Activated naive CD8-positive, alpha-beta T cell treated with anti-CD3 and anti-CD28 coated beads for 36 hours (primary cell): ENCODE measurements at regions not wholly inside any gene's neighbourhood (a gene's known extent, or its start where the extent isn't known, plus 50 kb on each side); places are given as distances from the start of the nearest gene placed in this dataset.
A peak's percentile ranks its signal among the peaks of the same experiment; 100 is the strongest.
"Not testable (repeated sequence)": the region's sequence is repeated elsewhere in the genome, so short reads cannot be mapped to it uniquely, and the experiment has no call there.

Experiments
- DNase-seq: peaks from one replicate; pipeline ENCODE4 v3.0.0; 2021
- H3K27ac Mint-ChIP-seq: one replicate; pipeline ENCODE4 v1.8.0; 2022; ENCODE audit warnings: mild to moderate bottlenecking, moderate library complexity, mixed read lengths
- H3K27me3 Mint-ChIP-seq: one replicate; pipeline ENCODE4 v1.8.0; 2022; ENCODE audit warnings: mild to moderate bottlenecking, mixed read lengths
- H3K36me3 Mint-ChIP-seq: one replicate; pipeline ENCODE4 v1.8.0; 2021; ENCODE audit warnings: mild to moderate bottlenecking, mixed read lengths
- H3K4me1 Mint-ChIP-seq: one replicate; pipeline ENCODE4 v1.8.0; 2021; ENCODE audit warnings: mixed read lengths
- H3K4me3 Mint-ChIP-seq: one replicate; pipeline ENCODE4 v1.8.0; 2022; ENCODE audit warnings: mild to moderate bottlenecking, moderate library complexity, mixed read lengths
- H3K9me3 Mint-ChIP-seq: one replicate; pipeline ENCODE4 v1.8.0; 2022; ENCODE audit warnings: mixed read lengths

DNA sequence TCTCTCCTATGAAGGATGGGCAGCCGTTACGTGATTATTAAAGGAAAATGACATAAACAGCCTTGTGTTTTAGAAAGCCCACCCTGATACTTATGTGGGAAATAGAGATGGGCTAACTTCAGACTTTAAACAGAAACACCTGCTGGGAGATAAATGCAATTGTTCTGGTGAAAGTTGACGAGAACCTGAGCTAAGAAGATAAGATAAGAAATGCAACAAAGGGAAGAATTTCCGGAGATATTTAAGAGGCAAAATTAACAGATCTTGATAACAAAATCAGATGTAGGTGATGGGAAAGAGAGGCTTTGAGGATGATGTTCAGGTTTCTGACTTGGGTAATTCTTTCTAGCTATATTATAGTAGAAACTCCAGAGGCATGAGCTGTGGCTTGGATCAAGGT, 102.7 kb upstream of the SLC7A11 start:
- no peak overlapping the region for H3K27ac Mint-ChIP-seq
- H3K4me3 Mint-ChIP-seq = no peak overlapping the region
- no peaks in the 10 kb centered on the region for H3K27me3 Mint-ChIP-seq
- no peaks in the 10 kb centered on the region for H3K36me3 Mint-ChIP-seq
- peaks cover 18% of the 10 kb centered on the region for H3K4me1 Mint-ChIP-seq
- DNase-seq = no peak
- H3K9me3 Mint-ChIP-seq = peaks cover 2% of the 10 kb centered on the region

DNA sequence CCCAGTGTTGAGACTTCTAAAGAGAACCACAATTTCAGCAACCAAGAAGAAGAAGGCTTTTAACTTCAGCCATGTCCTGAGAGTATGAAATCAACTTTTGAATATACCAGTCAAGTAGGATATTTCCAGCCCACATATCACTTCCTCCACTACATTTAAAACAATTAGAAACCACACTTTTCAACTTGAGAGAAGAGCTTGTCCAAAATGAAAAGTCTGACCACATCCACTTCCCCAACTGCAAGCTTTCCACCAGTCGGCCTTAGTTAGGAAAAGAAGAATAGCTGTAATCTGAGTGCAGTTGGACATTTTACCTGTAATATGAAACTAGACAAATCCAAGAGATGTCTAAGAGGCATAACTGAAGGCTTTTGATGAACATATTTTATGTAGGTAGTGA, 101.9 kb upstream of the SLC7A11 start:
- no peak overlapping the region for H3K27ac Mint-ChIP-seq
- peaks cover 18% of the 10 kb centered on the region for H3K4me1 Mint-ChIP-seq
- no peak for DNase-seq
- peaks cover 2% of the 10 kb centered on the region for H3K9me3 Mint-ChIP-seq
- no peaks in the 10 kb centered on the region for H3K36me3 Mint-ChIP-seq
- no peaks in the 10 kb centered on the region for H3K27me3 Mint-ChIP-seq
- no peak overlapping the region for H3K4me3 Mint-ChIP-seq

DNA sequence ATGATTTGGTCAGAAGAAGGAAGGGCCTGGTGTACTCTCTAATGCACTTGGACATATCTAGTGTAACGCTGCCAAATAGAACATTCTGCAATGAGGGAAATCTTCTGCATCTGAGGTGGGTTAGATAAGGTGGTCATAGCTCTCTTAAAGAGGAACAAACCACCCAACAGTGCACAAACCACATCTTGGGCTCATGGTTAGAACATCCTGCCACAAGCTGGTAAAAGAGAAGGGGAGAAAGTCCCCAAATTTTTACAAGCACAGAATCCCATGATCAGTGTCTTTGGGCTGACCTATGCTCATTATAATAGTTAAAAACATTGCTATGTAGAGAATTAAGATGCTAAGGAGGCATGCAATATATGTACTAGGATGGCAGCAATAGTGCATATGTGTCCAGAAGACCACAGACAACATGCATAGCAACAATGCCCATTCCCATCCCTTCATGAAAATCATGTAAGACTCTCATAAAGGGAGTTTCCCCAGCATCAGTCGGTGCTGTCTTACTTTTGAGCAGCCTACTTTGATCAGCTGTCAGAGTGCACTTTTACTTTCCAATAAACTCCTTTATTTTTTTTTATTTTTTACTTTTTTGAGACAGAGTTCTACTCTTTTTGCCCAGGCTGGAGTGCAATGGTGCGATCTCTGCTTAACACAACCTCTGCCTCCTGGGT, 99.7 kb upstream of the SLC7A11 start:
- no peak overlapping the region for H3K4me3 Mint-ChIP-seq
- H3K4me1 Mint-ChIP-seq = peaks cover 12% of the 10 kb centered on the region
- peak; percentile 15 for DNase-seq
- no peaks in the 10 kb centered on the region for H3K27me3 Mint-ChIP-seq
- no peak overlapping the region for H3K27ac Mint-ChIP-seq
- H3K9me3 Mint-ChIP-seq = no peaks in the 10 kb centered on the region
- no peaks in the 10 kb centered on the region for H3K36me3 Mint-ChIP-seq

DNA sequence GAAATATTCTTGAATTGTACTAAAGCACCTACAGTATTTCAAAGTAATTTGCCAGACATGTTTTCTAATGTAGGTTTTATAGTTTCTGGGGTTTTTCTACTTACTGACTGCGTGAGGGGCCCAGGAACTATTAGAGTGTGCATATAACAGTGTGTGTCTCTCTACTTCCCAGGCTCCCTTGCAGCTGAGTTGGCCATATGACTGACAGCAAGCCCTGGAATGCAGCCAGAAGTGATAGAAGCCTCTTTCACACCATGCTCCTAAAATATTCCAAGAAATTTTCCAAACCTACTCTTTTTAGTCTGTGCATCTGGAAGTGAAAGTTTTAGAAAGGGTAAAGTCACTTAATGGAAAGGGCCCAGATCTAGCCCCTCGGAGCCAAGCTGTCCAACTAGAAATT, 96.7 kb upstream of the SLC7A11 start:
- Mint-ChIP-seq H3K36me3 (no peaks in the 10 kb centered on the region), H3K4me1 (peaks cover 8% of the 10 kb centered on the region), H3K27ac (no peak overlapping the region), H3K9me3 (no peaks in the 10 kb centered on the region), H3K4me3 (no peak overlapping the region), H3K27me3 (no peaks in the 10 kb centered on the region)
- no peak for DNase-seq

DNA sequence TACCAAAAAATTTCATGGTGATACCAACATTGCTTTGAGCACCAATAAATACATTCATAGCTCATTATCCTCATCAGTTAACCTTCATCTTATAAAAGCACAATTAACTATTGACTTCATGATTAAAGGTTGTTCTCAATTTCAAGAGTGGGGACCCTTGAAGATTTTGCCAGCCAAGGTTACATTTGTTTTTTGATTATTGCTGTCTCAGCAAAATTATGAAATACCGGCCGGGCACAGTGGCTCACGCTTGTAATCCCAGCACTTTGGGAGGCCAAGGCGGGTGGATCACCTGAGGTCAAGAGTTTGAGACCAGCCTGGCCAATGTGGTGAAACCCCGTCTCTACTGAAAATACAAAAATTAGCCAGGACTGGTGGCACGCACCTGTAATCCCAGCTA, 96.1 kb upstream of the SLC7A11 start:
- H3K4me1 Mint-ChIP-seq, H3K9me3 Mint-ChIP-seq, H3K27me3 Mint-ChIP-seq, H3K27ac Mint-ChIP-seq, DNase-seq, H3K4me3 Mint-ChIP-seq, H3K36me3 Mint-ChIP-seq: not testable (repeated sequence)

DNA sequence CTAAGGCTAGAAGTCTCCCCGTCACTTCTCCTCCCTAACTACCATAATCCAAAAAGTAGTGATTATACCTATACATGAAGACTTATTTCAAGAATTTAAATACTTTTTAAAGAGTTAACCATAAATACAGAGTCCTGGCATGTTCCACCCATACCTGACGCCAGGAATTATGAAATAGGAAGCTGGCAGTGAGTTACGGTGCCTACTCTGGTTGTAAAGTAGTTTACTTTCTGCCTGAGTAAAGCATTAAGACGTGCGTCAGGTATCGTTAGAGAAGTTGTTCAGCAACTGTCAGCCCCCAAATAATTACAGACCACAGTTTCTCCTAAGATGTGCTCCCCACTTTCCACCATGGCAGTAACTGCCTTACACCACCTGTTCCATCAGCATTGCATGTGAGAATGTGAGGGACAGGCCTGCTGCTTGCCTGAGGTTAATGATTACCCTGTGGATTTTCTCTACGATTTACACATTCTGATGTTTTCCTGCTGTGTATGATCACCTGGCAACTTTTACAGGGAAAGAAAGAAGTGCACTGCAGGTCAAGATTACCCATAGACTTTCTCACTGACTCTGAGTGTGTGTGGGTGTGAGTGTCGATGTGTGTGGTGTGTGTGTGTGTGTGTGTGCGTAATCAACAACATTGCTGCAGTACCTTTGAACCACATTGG, 92.3 kb upstream of the SLC7A11 start:
- H3K27me3 Mint-ChIP-seq = no peaks in the 10 kb centered on the region
- DNase-seq = no peak
- no peak overlapping the region for H3K27ac Mint-ChIP-seq
- no peaks in the 10 kb centered on the region for H3K9me3 Mint-ChIP-seq
- no peaks in the 10 kb centered on the region for H3K4me1 Mint-ChIP-seq
- H3K36me3 Mint-ChIP-seq = no peaks in the 10 kb centered on the region
- no peak overlapping the region for H3K4me3 Mint-ChIP-seq

DNA sequence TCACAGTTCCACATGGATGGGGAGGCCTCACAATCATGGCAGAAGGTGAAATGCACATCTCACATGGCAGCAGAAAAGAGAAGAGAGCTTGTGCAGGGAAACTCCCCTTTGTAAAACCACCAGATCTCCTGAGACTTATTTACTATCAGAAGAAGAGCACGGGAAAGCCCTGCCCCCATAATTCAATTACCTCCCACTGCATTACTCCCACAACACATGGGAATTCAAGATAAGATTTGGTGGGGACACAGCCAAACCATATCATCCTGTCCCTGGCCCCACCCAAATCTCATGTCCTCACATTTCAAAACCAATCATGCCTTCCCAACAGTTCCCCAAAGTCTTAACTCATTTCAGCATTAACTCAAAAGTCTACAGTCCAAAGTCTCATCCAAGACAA, 90.3 kb upstream of the SLC7A11 start:
- not testable (repeated sequence) for H3K4me1 Mint-ChIP-seq, H3K36me3 Mint-ChIP-seq, H3K27me3 Mint-ChIP-seq, H3K4me3 Mint-ChIP-seq, H3K9me3 Mint-ChIP-seq, H3K27ac Mint-ChIP-seq, DNase-seq

DNA sequence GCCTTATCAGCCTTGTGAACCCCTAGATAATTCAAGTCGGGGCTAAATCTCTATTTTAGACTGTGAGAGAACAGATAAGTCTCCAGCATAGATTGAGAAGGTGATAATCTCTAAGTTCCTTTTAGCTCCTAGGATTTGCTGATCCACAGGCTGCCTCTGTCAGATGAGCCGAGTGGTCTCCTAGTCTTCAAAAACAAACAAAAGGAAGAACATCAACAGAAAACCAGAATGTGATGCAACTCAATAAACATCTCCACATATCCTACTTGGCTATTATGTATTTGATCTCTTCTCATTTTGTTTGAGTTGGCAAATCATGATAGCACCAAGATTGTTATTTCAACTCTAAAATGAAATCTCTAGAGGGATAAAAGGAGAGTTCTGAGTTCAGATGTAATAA, 88.4 kb upstream of the SLC7A11 start:
- H3K27me3 Mint-ChIP-seq = no peaks in the 10 kb centered on the region
- no peak for DNase-seq
- H3K9me3 Mint-ChIP-seq = no peaks in the 10 kb centered on the region
- no peak overlapping the region for H3K27ac Mint-ChIP-seq
- peaks cover 2% of the 10 kb centered on the region for H3K4me1 Mint-ChIP-seq
- H3K4me3 Mint-ChIP-seq = no peak overlapping the region
- no peaks in the 10 kb centered on the region for H3K36me3 Mint-ChIP-seq

DNA sequence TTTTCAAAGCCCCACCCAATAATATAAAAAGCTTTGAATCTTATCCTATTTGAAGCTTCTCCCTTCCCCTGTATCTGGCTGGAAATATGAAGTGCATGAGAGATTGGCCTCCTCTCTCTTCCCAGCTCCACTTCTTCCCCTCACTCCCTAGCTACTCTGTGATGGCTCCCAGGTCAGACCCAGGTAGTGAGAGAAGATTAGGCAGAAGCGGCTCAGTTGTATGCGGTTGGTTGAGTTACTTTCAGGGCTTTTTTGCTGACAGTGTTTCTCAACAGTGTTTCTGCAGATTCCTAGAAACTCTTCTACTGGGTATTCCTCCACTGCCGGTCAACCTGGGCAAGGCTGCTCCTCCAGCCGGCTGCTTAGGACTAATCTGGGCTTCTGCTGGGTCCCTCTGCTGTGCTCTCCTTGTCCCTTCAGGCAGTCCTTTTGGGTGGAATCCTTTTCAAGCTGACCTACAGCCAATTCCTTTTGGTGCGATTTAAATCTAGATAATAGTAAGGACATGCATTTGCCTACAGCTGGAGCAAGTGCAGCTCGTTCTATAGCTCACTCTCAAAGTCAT, 87.4 kb upstream of the SLC7A11 start:
- Mint-ChIP-seq H3K36me3 (no peaks in the 10 kb centered on the region), H3K27ac (no peak overlapping the region), H3K27me3 (no peaks in the 10 kb centered on the region), H3K4me3 (no peak overlapping the region), H3K4me1 (peaks cover 2% of the 10 kb centered on the region), H3K9me3 (no peaks in the 10 kb centered on the region)
- no peak for DNase-seq

DNA sequence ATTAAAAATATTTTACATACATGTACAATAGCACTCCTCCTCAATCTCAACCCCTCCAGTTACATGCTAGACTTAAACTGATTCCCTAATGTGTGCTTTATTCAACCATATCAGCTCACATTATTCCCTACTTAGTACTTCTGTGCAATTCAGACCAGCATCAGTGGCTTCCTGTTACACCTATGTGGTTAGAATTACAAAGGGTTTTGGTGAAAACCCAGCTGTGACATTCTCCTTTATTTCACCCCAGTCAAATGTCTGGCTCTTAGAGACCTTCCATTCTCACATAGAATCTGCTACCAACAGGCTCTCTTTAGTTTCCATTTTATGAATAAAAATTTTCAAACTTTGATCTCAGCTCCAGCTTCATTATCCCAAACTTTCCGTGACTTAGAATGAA, 85.2 kb upstream of the SLC7A11 start:
- no peaks in the 10 kb centered on the region for H3K27me3 Mint-ChIP-seq
- H3K4me1 Mint-ChIP-seq = peaks cover 2% of the 10 kb centered on the region
- H3K27ac Mint-ChIP-seq = no peak overlapping the region

DNA sequence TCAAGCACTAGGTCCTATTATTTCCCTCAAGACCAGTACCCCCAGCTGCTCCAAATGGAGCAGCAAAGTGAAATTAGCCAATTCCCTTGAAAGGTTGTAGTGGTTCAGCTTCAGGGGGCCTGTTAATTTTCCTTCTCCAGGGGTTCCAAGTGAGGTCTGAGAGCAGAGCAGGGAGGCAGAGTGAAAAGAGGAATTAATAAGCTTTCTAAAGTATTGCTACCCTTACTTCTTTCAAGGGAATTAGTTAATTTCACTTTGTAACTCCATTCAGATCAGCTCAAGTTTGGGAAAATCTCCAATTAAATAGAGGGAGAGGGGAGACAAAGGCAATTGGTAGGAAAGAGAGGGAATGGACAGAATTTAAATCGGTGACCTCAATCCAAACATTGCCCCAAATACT, 78.7 kb upstream of the SLC7A11 start:
- Mint-ChIP-seq H3K9me3 (no peaks in the 10 kb centered on the region), H3K4me3 (no peak overlapping the region), H3K36me3 (no peaks in the 10 kb centered on the region), H3K27ac (no peak overlapping the region), H3K4me1 (no peaks in the 10 kb centered on the region), H3K27me3 (peaks cover 11% of the 10 kb centered on the region)
- DNase-seq = no peak

More for the DNA sequence above, 85.2 kb upstream of the SLC7A11 start:
- Mint-ChIP-seq H3K4me3 (no peak overlapping the region), H3K36me3 (no peaks in the 10 kb centered on the region), H3K9me3 (no peaks in the 10 kb centered on the region)
- DNase-seq = no peak

DNA sequence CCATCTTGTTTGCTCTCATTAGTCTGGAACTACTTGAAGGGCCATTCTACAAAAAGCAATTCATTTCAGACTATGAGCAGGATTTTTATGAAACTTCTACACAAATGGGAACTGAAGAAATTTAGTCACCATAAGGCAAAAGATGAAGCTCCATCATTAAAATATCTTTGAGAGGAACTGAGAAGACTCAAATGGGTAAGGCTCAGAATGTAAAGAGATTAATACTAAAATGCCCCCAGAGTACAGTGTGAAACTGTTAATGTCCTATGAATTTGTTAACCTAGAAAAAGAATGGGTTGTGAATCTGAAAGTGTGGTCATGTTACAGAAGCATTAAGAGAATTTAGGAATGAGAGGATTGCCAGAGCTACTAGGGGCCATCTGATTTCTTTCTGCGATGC, 77.9 kb upstream of the SLC7A11 start:
- H3K9me3 Mint-ChIP-seq = no peaks in the 10 kb centered on the region
- H3K27ac Mint-ChIP-seq = no peak overlapping the region
- H3K27me3 Mint-ChIP-seq = peaks cover 11% of the 10 kb centered on the region
- H3K4me3 Mint-ChIP-seq = no peak overlapping the region
- H3K4me1 Mint-ChIP-seq = no peaks in the 10 kb centered on the region
- H3K36me3 Mint-ChIP-seq = no peaks in the 10 kb centered on the region
- DNase-seq = no peak

DNA sequence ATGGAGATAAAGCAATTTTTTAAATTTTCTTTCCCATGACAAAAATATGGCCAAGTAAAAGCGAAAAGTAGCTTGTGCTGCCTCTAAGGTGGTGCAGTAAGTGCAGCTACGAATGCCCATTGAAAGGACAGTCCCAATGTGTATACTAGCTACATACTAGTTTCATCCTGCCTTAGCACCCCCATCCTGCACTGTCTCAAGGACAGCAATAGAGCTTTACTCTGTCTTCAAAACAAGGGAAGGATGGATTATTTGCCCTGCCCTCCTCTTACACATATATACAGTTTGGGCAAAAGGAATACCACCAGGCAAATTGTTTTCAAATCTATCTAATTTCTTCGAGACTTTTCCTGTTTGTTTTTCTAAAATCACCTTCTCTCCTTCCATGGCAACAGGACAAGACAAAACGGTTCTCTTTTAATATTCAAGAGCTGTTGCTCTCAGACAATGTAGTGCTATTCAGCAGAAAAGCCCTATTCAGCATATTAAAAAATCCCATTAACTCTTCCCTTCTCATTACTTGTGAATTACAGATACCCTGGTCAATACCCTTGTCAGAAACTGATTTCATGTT, 75.1 kb upstream of the SLC7A11 start:
- Mint-ChIP-seq H3K4me3 (no peak overlapping the region), H3K27ac (no peak overlapping the region), H3K4me1 (no peaks in the 10 kb centered on the region), H3K27me3 (peaks cover 17% of the 10 kb centered on the region), H3K36me3 (no peaks in the 10 kb centered on the region), H3K9me3 (peaks cover 1% of the 10 kb centered on the region)
- no peak for DNase-seq

DNA sequence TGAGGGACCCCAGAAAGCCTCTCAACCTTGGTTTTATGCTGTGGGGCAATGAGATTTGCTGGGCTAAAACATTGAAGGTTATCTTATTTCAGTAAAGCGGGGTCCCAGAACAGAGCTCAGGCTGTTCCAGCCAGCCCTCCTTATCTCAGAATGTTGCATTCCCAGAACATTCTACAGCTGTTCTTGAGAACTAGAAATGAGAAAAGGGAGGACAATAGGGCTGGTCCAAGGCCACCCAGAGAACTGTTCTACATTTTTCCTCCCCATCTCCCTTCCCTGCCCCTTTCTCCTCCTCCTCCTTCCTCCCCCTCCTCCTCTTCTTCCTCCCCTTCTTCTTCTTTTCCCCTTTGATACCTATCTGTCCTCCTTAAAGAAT, 70.4 kb upstream of the SLC7A11 start:
- no peaks in the 10 kb centered on the region for H3K4me1 Mint-ChIP-seq
- H3K27ac Mint-ChIP-seq = no peak overlapping the region
- no peaks in the 10 kb centered on the region for H3K36me3 Mint-ChIP-seq
- no peak overlapping the region for H3K4me3 Mint-ChIP-seq
- peaks cover 15% of the 10 kb centered on the region for H3K27me3 Mint-ChIP-seq
- no peak for DNase-seq
- peaks cover 1% of the 10 kb centered on the region for H3K9me3 Mint-ChIP-seq

DNA sequence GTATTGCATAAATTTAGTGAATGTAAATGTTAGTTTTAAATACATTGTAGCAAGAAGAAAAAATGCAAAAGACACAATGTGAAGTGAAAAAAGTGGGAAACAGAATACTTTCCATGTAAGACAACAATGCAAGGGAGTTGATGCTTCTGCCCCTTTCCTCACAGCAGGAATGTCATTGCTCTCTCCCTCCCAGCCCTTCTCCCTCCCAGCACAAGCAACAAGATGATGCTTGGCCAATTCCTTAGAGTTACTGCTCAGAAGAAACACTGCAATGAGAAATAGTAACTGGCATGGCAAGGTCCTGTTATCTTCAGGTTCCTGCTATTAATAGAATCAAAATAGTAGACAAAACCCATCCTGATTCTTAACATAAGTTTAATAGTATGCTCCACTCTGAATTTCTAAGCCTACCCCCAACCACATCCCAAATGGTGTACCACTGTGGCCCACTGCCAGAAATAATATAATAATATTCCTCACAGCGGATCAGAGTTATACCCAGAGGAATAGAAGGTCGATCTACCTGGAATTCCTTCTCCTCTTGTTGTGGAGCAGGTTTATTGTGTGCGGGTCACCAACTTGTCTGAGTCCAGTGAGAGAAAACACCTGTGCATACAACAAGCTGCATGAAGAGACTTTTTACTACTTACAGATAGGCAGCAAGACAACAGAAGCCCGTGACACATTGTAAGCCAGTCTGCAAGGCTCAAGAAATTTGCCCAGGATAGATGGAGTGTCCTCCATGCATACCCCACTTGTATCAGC, 69.8 kb upstream of the SLC7A11 start:
- Mint-ChIP-seq H3K36me3 (no peaks in the 10 kb centered on the region), H3K9me3 (peaks cover 1% of the 10 kb centered on the region), H3K4me1 (no peaks in the 10 kb centered on the region), H3K4me3 (no peak overlapping the region), H3K27me3 (peaks cover 18% of the 10 kb centered on the region), H3K27ac (no peak overlapping the region)
- no peak for DNase-seq
